GM18502 (cell line): ENCODE measurements at regions not wholly inside any gene's neighbourhood (a gene's known extent, or its start where the extent isn't known, plus 50 kb on each side); places are given as distances from the start of the nearest gene placed in this dataset.
"Not testable (repeated sequence)": the region's sequence is repeated elsewhere in the genome, so short reads cannot be mapped to it uniquely, and the experiment has no call there.

Source experiments
- ATAC-seq: cut with Tn5 transposase; IDR thresholded peaks from one replicate; pipeline ENCODE4 v1.9.1; 2021; ENCODE audit warnings: mild to moderate bottlenecking; ENCODE audit not compliant: unreplicated experiment, poor library complexity

DNA sequence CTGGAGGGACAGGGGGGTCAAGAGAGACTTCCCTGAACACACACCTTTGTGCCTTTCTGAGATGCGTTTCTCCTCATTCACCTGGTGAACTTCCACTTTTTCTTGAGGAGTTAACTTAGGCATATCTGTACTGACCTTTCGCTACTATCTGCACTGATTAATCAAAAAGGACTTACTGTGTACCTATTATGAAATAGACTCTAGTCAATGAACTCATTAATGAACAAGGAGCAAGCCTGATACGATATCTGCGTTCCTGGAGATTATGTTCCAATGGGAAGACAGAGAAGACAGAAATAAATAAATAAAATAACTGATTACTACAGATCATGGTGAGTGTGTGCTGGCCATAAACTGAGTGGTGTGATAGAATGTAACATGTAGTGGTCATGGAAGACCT lies 157.2 kb upstream of the TBL1XR1 start:
- no peak for ATAC-seq

DNA sequence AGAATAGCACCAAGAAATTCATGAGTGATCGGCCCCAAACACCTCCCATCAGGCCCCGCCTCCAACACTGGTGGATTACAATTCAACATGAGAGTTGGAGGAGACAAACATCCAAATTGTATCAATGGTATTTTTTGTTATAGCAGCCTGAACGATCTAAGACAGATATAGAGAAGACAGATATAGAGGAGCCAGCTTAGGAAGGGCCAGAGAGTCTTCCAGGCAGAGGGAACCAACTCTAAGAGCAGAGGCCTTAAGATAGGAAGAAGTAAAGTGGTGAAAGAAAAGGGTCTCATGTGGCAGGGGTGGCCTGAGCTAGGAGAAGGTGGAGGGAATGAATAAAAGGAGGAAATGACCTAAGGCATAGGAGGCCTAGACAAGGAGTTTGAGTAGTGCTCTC lies 158.8 kb upstream of the TBL1XR1 start:
- ATAC-seq = no peak

DNA sequence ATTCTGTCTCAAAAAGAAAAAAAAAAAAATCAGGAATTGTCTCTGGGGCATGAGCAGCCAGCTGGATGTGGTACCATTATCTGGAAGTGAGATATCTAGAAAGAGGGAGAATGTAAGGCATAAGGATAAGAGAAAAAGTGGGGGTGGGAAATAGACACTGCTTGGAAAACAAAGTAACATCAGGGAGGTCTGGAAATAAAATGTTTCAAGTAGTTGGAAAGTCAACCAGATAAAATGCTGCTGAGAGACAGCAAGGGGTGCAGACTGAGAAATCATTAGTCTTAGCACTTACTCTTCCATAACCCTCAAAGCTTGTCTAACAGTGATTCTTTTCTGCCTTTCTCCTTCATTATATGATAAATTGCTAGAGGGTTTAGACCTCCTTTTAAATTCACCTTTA lies 159.7 kb upstream of the TBL1XR1 start:
- ATAC-seq = no peak

DNA sequence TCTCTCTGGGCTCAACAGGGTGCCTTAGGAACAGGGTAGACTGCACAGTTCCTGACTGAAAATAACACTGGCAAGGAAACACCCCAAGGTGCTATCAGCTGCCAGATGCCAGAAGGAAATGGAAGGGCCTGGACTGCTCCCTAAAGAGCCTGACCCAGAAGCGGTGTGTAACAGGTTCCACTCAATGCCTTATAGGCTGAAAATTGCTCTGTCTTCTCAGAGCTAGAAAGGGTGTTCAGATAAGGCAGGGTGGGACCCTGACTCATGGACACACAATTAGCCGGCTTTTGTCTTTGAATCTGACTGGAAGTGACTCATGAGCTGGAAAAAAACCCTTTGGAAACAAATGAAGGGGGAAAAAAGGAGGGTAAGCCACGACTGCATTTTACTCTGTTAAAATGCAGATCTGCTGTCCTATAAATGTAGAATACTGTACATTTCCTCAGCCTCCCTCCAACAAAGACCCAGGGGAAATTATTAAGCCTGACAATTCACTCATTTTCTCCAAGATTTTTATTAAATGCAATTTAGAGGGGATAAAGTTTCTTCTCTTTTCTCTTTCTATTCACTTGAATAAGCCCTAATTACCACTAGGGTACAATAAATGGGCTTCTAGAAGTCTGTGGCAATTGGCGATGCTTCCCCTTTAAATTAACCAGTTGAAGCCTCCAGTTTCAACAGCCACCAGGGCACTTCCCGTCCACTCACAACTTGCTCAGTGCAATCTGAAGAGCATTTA lies 160.2 kb upstream of the TBL1XR1 start:
- ATAC-seq = no peak

DNA sequence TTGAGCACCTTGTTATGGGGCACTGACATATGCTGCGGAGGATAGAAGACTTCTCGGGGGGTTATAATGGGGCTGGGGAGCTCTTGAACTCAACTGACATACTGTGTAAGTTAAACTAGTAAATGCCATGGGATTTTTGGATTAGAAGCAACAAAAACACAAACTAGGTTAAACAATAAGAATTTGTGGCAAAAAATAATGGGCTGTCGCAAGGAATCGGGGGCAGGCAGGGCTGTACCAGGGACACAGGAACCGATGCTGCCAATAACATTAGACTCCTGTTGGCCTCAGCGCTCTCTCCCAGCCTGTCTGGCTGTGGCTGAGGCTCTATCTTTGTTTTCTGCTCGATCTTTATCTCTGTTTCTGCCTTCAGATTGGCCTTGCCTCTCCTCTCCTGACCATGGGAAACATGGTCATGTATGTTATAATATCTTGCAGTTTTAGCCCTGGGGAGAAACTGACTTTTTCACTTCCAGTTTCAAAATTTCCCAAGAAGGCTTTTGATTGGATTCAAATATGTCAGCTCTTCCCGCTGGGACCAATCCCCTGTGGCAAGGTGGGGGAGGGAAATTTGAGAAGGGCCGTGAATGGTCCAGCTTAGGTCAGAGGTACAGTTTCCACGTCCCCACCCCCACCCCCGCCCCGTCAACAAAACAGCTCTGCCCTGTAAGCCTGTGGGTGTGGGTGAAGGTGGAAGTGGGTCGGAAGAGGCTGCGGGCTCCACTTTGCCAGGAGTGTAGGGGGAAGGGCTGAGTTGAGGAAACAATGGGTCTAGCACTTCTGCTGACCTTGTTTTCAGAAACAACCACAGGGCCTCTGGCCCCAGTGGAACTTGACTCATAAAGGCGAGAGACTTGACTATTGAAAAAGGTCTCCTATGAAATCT lies 161.1 kb upstream of the TBL1XR1 start:
- ATAC-seq = peak; percentile 50

DNA sequence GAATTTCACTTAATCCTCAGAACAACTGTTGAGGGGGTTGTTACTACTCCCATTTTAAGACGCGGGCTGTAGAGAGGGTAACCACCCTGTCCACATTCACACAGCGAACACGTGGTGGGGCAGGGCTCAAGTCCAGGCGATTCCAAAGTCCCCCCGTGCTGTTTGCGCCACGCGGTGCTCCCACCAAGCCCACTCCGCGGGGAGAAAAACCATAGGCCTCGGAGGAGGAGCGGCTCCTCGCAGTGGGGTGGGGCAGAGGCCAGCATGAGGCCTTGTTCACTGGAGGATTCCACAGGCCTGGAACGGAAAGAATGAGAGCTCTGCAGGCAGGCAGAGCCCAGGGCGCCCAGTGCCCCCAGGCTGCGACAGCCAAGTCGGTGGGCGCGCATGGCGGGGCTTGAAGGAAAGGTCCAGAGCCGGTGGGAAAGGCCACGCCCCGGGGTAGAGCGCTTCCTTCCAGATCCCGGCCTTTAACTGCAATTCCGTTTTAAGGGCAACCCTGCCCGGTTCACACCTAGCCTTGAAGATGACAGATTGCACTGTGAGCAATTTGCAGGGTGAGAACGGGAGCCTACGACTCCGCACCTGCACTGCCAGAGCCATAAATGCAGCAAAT lies 161.8 kb upstream of the TBL1XR1 start:
- ATAC-seq = peak; percentile 7

DNA sequence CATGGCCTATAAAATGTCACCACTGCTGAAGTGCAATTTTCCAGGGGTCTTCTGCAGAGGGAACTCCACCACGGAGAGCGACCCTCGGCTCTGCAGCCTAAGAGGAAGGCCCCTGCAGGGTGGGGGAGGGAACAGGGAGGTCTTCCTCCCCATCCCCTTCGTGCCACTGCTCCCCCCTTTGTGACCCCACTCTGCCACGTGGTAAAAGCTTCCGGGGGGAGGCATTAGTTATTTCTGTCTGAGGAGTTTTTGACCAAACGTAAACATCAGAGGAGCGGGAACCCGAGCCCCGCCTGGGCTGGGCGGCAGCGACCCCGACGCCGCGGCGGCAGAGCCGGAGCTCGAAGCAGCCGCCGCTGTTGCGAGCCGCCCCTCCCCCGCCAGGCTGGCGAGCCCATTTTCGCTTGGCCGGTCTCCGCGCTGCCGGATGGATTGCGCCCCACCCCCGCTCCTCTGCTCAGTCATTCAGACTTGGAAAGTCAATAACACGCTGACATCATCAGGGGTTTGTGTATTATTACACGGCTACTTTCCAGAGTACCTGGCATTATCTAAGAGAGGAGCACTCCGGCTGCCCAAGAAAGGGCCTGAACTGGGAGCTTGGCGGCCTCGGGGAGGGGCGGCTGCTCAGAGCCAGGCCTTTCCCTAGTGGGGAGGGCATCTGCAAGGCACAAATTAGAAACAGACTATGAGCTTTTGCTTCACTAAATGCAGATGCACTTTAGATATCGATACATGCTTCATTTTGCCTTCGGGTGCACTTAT lies 162.5 kb upstream of the TBL1XR1 start:
- peak; percentile 72 for ATAC-seq

DNA sequence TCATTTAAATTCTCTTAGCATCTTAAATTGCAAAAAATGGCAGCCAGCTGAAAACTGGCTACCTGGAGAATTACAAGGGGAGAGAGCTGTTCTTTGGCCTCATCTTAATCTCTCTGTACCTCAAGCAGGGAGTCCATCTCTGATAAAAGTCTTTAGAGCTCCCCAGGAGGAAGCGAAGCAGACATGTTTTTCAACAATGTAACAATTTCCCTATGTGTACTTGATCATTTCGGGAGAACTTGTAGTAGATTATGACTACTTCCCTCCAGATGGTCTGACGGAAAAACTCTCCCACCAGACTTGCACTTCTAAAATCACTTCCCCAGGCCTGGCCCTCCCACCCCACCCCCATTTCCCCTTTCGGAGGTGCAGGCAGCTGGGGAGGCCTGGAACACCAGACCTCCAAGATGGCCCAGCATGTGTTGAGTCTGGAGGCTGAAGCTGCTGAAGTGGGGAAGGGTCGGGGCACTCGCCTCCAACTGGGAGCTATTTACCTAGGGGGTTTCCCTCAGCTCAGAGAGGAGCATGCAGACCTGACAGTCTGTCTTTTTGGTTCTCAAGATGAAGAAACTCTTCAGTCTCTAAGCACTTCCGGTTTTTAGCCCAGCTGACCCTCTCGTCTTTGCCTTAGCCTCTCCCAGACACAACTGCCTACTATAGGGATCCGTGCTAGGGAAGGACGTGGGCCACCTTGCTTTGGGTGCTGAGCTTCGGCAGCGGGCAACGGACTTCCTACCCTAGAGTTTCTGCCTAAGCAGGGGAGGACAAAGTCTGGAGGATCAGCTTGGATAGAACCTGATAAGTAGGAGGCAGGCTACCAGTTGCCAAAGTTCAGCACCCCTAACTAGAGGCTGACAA lies 164.0 kb upstream of the TBL1XR1 start:
- ATAC-seq = no peak

DNA sequence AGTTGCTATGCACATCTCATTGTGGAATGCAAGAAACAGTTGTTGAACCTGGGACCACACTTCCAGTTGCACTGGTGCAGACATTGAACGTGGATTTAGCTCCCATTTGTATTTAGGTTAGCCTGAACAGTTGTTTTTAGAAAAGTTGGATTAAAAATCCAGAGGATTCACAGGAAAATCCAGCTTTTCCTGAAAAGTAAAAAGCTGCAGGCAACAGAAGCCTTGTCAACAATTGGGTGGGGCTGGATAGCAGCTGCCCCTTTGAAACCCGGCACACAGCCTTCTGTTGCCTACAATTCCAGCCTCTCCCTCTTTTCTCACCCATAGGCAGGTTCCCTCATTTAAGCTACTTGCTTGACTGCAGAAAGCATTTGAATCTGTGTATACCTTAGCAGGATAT lies 165.3 kb upstream of the TBL1XR1 start:
- ATAC-seq = no peak

DNA sequence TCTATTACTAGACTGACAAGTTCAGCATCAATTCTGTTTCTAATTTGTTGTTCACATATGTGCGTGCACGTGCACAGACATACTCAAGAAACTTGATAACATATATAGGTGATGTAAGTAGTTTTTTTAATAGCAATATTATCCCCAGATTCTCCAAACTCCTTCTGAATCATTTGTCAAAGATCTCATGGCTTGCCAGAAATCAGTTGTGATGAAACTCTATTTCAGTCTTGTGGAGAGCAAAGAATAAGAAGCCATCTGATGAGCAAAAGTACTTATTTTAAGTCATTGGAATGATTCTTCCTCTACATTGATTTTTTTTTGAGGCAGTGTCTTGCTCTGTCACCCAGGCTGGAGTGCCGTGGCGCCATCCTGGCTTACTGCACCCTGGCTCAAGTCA lies 167.0 kb upstream of the TBL1XR1 start:
- no peak for ATAC-seq

DNA sequence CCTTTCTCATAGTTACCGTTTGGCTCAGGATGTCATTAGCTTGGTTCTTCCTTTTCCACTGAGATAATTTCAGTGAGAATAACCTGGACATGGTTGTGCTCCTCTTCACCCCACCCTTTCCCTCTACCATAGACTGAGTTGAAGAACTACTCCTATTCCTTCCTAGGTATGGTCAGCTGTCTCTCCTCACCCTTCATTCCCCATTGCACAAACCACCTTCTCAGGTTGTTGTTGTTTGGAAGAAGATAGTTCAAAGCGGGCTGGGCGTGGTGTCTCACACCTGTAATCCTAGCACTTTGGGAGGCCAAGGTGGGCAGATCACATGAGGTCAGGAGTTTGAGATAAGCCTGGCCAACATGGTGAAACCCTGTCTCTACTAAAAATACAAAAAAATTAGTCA lies 168.0 kb upstream of the TBL1XR1 start:
- not testable (repeated sequence) for ATAC-seq

DNA sequence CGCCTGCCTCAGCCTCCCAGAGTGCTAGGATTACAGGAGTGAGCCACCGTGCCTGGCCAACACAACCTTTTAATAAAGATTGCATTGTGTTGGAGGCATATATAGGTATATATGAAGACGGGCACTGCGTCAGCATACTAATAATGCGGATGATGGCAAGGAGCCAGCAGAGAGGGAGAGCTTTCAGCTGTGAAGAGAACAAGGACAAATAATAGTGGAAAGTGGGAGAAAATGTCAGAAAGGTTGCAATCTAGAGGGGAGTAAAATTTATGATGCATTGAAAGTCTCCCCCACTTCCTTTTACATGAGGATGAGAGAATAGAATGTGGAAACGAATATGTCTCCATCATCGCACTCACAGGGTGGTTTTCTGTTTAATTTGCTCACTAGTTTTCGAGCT lies 170.5 kb upstream of the TBL1XR1 start:
- no peak for ATAC-seq

DNA sequence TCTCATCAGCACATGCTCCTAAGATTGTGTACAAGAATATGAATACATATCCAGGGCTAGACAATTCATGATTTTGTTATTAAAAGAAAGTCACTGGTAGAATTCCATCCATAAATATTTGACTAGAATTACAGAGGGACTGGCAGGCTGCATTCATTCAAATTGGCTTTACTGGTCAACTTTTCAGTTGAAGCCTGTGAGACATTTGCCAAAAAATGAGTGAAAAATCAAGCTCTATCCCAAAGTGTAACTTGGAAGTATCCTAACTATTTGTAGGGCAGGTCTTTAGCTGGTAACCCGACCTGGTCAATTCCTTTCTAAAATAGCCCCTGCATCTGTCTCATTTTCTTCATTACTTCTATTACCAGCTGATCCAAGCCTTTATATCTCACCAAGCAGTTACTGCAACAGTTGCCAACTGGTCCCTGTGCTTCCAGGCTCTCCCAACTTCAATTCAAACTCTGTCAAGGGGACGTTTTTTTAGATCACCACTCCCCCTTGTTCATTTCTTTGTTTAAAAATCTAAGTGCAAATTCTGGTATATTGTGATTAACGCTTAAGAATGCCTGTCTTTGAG lies 173.1 kb upstream of the TBL1XR1 start:
- ATAC-seq = no peak

DNA sequence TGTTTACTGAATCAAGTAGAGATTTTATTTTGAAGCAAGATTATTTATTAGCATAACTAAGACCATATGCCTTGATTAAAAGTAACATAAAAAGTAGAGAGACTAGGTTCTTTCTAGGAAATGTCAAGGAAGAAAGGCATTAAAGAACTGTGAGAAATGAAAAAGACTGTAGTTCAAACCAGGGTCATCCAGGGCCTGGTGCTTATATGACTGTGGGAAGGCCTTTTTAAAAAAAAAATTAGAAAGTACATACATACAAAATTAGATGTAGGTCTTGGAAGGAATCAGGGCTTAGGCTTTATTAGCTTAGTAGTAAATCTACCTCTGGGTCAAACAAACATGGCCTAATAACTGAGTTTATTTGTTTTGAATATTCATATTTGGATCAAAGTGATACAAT lies 173.9 kb upstream of the TBL1XR1 start:
- no peak for ATAC-seq

DNA sequence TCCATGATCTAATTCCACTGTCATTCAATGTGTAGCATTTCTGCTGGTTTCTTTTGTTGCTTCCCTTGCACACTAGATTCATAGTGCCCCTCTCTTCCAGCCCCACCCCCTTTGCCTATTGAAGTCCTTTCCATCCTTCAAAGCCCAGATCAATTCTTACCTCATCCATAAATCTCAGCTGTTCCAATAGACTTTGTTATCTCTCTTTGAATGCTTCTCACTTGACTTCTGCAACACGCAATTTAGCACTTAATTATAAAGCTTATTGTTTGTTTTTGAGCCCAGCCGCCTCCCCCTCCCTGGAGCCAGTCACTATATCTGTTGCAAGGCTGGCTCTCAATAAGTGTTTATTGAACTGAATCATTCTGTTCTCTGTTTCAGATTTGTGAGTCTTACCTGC lies 174.6 kb upstream of the TBL1XR1 start:
- no peak for ATAC-seq

DNA sequence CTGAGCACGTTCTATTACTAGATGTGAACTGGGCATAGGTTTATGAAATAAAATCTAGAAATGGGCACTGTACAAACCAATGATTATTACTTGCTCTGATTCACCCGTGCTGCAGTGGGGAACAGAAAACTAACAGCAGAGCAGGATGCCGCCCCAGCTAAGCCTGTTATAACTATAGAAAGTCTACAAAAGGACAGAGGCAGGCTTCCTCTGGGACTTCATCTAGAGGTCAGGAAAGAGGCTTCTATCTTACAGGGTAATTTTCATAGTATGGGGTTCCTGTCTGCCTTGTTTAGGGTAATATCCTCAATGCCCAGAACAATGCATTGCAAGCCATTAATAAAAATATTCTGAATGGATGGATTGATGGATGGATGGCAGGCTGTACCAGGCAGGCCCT lies 177.0 kb upstream of the TBL1XR1 start:
- ATAC-seq = no peak

DNA sequence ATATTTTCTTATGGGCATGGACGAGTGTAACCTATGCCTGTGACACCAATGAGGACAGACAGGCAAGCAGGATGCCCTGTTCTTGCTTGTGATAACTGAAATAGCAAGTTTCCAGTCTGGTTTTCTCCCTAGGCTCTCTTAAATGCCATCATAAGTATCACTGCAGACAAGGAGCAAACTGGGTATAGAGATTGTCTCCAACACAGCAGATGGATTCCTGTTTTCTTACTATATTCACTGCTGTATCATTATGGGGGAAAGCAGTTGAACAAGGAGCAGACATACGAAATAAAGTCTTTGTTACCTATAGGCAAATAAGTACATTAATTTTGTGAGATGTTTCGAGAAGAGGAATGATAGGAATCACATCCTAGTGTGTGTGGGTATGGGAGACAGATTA lies 178.0 kb upstream of the TBL1XR1 start:
- no peak for ATAC-seq

DNA sequence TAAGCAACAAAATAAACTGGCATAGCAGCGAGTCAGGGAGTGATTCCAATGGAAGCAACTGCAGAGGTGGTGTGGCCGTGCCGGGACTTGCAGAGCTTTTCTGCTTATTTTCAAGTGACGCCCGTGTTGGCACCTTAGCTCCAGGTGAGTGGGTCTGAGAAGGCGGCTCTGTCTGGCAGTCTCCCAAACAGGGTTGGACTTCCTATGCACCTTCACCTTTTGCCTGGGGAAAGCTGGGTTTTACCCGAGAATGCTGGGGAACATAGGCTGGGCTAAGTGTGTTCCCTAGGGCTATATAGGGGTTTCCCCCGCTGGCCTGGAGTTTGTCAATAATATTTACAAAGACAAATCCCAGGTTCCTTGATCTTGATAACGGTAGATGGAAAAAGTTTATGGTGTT lies 179.9 kb upstream of the TBL1XR1 start:
- ATAC-seq = no peak

DNA sequence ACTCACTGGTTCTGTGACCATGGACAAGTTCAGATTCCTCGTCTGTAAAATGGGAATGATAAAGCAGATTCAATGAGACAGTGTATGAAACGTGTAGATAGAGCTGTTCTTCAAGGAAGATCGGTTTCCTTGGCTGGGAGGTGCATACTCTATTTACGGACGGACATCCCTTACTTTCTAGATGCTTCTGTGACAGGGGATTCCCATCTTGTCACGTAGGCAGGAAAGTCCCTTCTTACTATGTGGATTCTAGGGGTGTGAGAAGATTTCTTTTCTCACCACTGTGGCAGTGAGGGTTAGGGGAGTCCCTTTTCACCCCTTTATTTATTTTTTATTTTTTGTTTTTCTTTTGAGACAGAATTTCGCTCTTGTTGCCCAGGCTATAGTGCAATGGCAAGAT lies 180.9 kb upstream of the TBL1XR1 start:
- ATAC-seq = peak; percentile 87
